GM12878 (cell line): ENCODE measurements at regions not wholly inside any gene's neighbourhood (a gene's known extent, or its start where the extent isn't known, plus 50 kb on each side); places are given as distances from the start of the nearest gene placed in this dataset.

Source experiments
- CTCF ChIP-seq, 3 experiments: IDR thresholded peaks in 2 of 3; conservative IDR thresholded peaks in 1 of 3; 2 replicates each; pipeline ENCODE4 v1.5.1; 2011; ENCODE audit warnings: low read depth in 3 of 3, low read length in 3 of 3, mild to moderate bottlenecking in 3 of 3, control low read depth in 2 of 3, moderate library complexity in 2 of 3, inconsistent platforms in 1 of 3, mixed read lengths in 1 of 3; ENCODE audit not compliant: control insufficient read depth in 2 of 3, insufficient read depth in 1 of 3; ENCODE audit errors: extremely low read depth in 1 of 3
- NFYB ChIP-seq: IDR thresholded peaks from 2 replicates; pipeline ENCODE4 v1.6.1; 2011; ENCODE audit warnings: low read depth, mild to moderate bottlenecking, low read length, improper control_type of control experiment, moderate library complexity; ENCODE audit not compliant: insufficient read depth
- SP1 ChIP-seq: IDR thresholded peaks from one replicate; pipeline ENCODE4 v1.6.1; 2011; ENCODE audit warnings: low read depth, low read length
- YY1 ChIP-seq: IDR thresholded peaks from 2 replicates; pipeline ENCODE4 v1.6.1; 2011; ENCODE audit warnings: low read depth, mild to moderate bottlenecking, low read length
- ZNF24 ChIP-seq: fragments of 450-650 bp; IDR thresholded peaks from 2 replicates; pipeline ENCODE4 v1.6.1; 2017; ENCODE audit warnings: antibody characterized with exemption, mild to moderate bottlenecking
- ZNF687 ChIP-seq: fragments of 450-650 bp; IDR thresholded peaks from 2 replicates; pipeline ENCODE4 v1.6.1; 2017; ENCODE audit warnings: mild to moderate bottlenecking, moderate library complexity
- TF ChIP-seq, protein P1 (sequence below): fragments of 450-650 bp; conservative IDR thresholded peaks from 2 replicates; pipeline ENCODE4 v1.6.1; 2017; ENCODE audit warnings: mild to moderate bottlenecking, moderate library complexity

DNA sequence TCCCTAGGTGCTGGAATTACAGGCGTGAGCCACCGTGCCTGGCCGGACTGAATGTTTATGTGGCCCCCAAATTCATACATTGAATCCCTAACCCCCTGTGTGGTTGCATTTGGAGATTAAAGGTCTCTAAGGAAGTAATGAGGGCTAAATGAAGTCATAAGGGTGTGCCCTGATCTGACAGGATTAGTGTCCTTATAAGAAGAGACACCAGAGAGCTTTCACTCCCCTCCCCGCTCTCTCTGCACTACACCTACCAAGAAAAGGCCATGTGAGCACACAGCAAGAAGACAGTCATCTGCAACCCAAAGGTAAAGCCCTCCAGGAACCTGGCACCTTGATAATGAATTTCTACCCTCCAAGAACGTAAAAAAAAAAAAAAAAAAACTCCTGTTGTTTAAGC is 212.1 kb upstream of the CAND1 start:
- TF ChIP-seq CTCF (IDR thresholded peaks at IDR 0.05 in 2 of 3, conservative IDR thresholded peaks at IDR 0.05 in 1 of 3; ENCODE audit: control insufficient read depth in 2 of 3, extremely low read depth in 1 of 3, insufficient read depth in 1 of 3, low read depth in 3 of 3, low read length in 3 of 3) (no peak), ZNF687 (no peak), YY1 (no peak), SP1 (no peak), ZNF24 (no peak), NFYB (no peak)
- TF ChIP-seq, protein P1, sequence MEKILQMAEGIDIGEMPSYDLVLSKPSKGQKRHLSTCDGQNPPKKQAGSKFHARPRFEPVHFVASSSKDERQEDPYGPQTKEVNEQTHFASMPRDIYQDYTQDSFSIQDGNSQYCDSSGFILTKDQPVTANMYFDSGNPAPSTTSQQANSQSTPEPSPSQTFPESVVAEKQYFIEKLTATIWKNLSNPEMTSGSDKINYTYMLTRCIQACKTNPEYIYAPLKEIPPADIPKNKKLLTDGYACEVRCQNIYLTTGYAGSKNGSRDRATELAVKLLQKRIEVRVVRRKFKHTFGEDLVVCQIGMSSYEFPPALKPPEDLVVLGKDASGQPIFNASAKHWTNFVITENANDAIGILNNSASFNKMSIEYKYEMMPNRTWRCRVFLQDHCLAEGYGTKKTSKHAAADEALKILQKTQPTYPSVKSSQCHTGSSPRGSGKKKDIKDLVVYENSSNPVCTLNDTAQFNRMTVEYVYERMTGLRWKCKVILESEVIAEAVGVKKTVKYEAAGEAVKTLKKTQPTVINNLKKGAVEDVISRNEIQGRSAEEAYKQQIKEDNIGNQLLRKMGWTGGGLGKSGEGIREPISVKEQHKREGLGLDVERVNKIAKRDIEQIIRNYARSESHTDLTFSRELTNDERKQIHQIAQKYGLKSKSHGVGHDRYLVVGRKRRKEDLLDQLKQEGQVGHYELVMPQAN = no peak
